IPS-20b (cell line): ENCODE measurements at regions not wholly inside any gene's neighbourhood (a gene's known extent, or its start where the extent isn't known, plus 50 kb on each side); places are given as distances from the start of the nearest gene placed in this dataset.
A peak's percentile ranks its signal among the peaks of the same experiment; 100 is the strongest.

Experiments used
- H3K27ac ChIP-seq: one replicate; pipeline ENCODE4 v1.5.1; 2013; ENCODE audit warnings: low read length
- H3K27me3 ChIP-seq: 2 replicates; pipeline ENCODE4 v1.6.1; 2013; ENCODE audit warnings: mild to moderate bottlenecking, low read length, inconsistent platforms; ENCODE audit not compliant: insufficient read depth
- H3K36me3 ChIP-seq: 2 replicates; pipeline ENCODE4 v1.6.1; 2013; ENCODE audit warnings: low read depth, mild to moderate bottlenecking, inconsistent platforms, low read length, moderate library complexity; ENCODE audit not compliant: insufficient read depth
- H3K4me1 ChIP-seq: 2 replicates; pipeline ENCODE4 v1.6.1; 2013; ENCODE audit warnings: mild to moderate bottlenecking, control low read depth, inconsistent platforms, low read length, moderate library complexity; ENCODE audit not compliant: insufficient read depth
- H3K4me3 ChIP-seq: 2 replicates; pipeline ENCODE4 v1.5.1; 2013; ENCODE audit warnings: mild to moderate bottlenecking, low read length, inconsistent platforms
- H3K9ac ChIP-seq: 2 replicates; pipeline ENCODE4 v1.6.1; 2013; ENCODE audit warnings: low read depth, mild to moderate bottlenecking, inconsistent platforms, low read length, moderate library complexity
- H3K9me3 ChIP-seq: 2 replicates; pipeline ENCODE4 v1.6.1; 2013; ENCODE audit warnings: mild to moderate bottlenecking, low read depth, low read length, inconsistent platforms; ENCODE audit not compliant: insufficient read depth

GRCh38 chr9:77084094-77084493 is 64.6 kb downstream of the FOXB2 start:
- Histone ChIP-seq H3K27me3 (peaks cover 61% of the 10 kb centered on the region), H3K9me3 (peaks cover 1% of the 10 kb centered on the region; the same call in 1 of the 2 replicates), H3K4me3 (no peak overlapping the region), H3K9ac (no peak overlapping the region), H3K27ac (no peak overlapping the region), H3K4me1 (peaks cover 22% of the 10 kb centered on the region), H3K36me3 (no peaks in the 10 kb centered on the region)

GRCh38 chr9:77085416-77085815 is 66.0 kb downstream of the FOXB2 start:
- peaks cover 22% of the 10 kb centered on the region for H3K4me1 ChIP-seq
- H3K9me3 ChIP-seq: no peaks in the 10 kb centered on the region
- no peak overlapping the region for H3K9ac ChIP-seq
- H3K27ac ChIP-seq: no peak overlapping the region
- peaks cover 56% of the 10 kb centered on the region for H3K27me3 ChIP-seq
- no peak overlapping the region for H3K4me3 ChIP-seq
- H3K36me3 ChIP-seq: no peaks in the 10 kb centered on the region

- no peaks in the 10 kb centered on the region for H3K9me3 ChIP-seq
- no peak overlapping the region for H3K9ac ChIP-seq
- H3K36me3 ChIP-seq: no peaks in the 10 kb centered on the region
- H3K4me1 ChIP-seq: peaks cover 31% of the 10 kb centered on the region
- H3K4me3 ChIP-seq: peak overlapping the region; percentile 34; the same call in 1 of the 2 replicates
- H3K27me3 ChIP-seq: peaks cover 51% of the 10 kb centered on the region
- H3K27ac ChIP-seq: no peak overlapping the region
These were observed 68.1 kb downstream of the FOXB2 start for GRCh38 chr9:77087506-77087905.

- H3K9ac ChIP-seq: no peak overlapping the region
- no peaks in the 10 kb centered on the region for H3K9me3 ChIP-seq
- no peaks in the 10 kb centered on the region for H3K36me3 ChIP-seq
- H3K4me3 ChIP-seq: peak overlapping the region; percentile 12; the same call in 1 of the 2 replicates
- H3K4me1 ChIP-seq: peaks cover 13% of the 10 kb centered on the region; the same call in 1 of the 2 replicates
- peaks cover under 1% of the 10 kb centered on the region; the same call in 1 of the 2 replicates for H3K27me3 ChIP-seq
- H3K27ac ChIP-seq: no peak overlapping the region
These were observed 73.1 kb downstream of the FOXB2 start for GRCh38 chr9:77092536-77092935.

- no peak overlapping the region for H3K27ac ChIP-seq
- no peaks in the 10 kb centered on the region for H3K27me3 ChIP-seq
- peaks cover 16% of the 10 kb centered on the region; the same call in 1 of the 2 replicates for H3K4me1 ChIP-seq
- no peak overlapping the region for H3K4me3 ChIP-seq
- H3K9ac ChIP-seq: no peak overlapping the region
- no peaks in the 10 kb centered on the region for H3K36me3 ChIP-seq
- H3K9me3 ChIP-seq: no peaks in the 10 kb centered on the region
These were observed 74.7 kb downstream of the FOXB2 start for GRCh38 chr9:77094150-77094549.

GRCh38 chr9:77097335-77097734 is 77.9 kb downstream of the FOXB2 start:
- Histone ChIP-seq H3K9me3 (no peaks in the 10 kb centered on the region), H3K4me1 (peaks cover 10% of the 10 kb centered on the region; the same call in 1 of the 2 replicates), H3K27ac (no peak overlapping the region), H3K27me3 (no peaks in the 10 kb centered on the region), H3K36me3 (no peaks in the 10 kb centered on the region), H3K4me3 (no peak overlapping the region), H3K9ac (no peak overlapping the region)

- Histone ChIP-seq H3K9me3 (no peaks in the 10 kb centered on the region), H3K27me3 (no peaks in the 10 kb centered on the region), H3K27ac (no peak overlapping the region), H3K36me3 (no peaks in the 10 kb centered on the region), H3K4me1 (peaks cover 5% of the 10 kb centered on the region; the same call in 1 of the 2 replicates), H3K4me3 (no peak overlapping the region), H3K9ac (no peak overlapping the region)
These were observed 77.9 kb upstream of the VPS13A start for GRCh38 chr9:77099388-77099787.

GRCh38 chr9:77111408-77111807 is 65.9 kb upstream of the VPS13A start:
- Histone ChIP-seq H3K9me3 (no peaks in the 10 kb centered on the region), H3K4me3 (no peak overlapping the region), H3K9ac (no peak overlapping the region), H3K4me1 (no peaks in the 10 kb centered on the region), H3K36me3 (no peaks in the 10 kb centered on the region), H3K27me3 (no peaks in the 10 kb centered on the region), H3K27ac (no peak overlapping the region)

GRCh38 chr9:77125665-77126064 is 51.7 kb upstream of the VPS13A start:
- Histone ChIP-seq H3K9ac (no peak overlapping the region), H3K27me3 (no peaks in the 10 kb centered on the region), H3K4me1 (peaks cover 24% of the 10 kb centered on the region; the same call in 1 of the 2 replicates), H3K9me3 (peaks cover 18% of the 10 kb centered on the region), H3K27ac (no peak overlapping the region), H3K36me3 (no peaks in the 10 kb centered on the region), H3K4me3 (no peak overlapping the region)

- no peak overlapping the region for H3K9ac ChIP-seq
- peaks cover 24% of the 10 kb centered on the region; the same call in 1 of the 2 replicates for H3K4me1 ChIP-seq
- no peak overlapping the region for H3K27ac ChIP-seq
- H3K36me3 ChIP-seq: no peaks in the 10 kb centered on the region
- 0 out of 2 replicates have a peak overlapping the region, but pooled peaks have one; percentile 1 for H3K4me3 ChIP-seq
- peaks cover 18% of the 10 kb centered on the region for H3K9me3 ChIP-seq
- no peaks in the 10 kb centered on the region for H3K27me3 ChIP-seq
These were observed 50.3 kb upstream of the VPS13A start for GRCh38 chr9:77127071-77127470.
